Frontal cortex (tissue), 3 donors: ENCODE measurements at regions not wholly inside any gene's neighbourhood (a gene's known extent, or its start where the extent isn't known, plus 50 kb on each side); places are given as distances from the start of the nearest gene placed in this dataset.

Experiments
- DNase-seq, 2 donors: peaks; one replicate each; pipeline ENCODE4 v3.0.0; 2012; ENCODE audit warnings: low spot score in 2 of 2
- FAIRE-seq: peaks from 2 replicates; lab custom pipeline; 2012; peaks lifted over from hg19 to GRCh38; lab: Jason Lieb, UNC
- donor health status: control.
- donor health status: control.
- donor health status: control.

DNA sequence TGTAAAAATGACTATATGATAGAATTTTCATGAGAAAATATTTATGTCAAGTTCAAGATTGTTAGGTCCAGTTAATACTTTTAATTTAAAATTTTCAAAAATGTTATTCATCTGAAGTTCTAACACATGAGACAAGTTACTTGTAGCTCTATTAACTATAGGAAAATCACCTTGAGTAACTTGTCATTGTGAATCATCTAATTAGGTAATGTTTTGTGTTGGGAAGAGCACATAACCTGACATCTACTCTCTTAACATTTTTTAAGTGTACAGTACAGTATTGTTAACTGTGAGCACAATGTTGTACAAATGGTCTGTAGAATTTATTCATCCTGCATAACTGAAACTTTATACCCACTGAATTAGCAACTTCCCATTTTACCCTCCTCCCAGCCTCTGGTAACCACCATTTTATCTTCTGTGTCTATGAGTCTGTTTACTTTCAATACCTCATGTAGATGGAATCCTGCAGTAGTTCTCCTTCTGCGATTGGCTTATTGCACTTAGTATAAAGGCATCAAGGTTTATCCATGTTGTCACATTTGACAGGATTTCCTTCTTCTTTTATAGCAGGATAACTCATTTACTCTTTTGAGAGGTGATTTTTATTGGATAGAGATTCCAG, 54.6 kb downstream of the ARL4A start:
- DNase-seq (no peak), FAIRE-seq (no peak)

DNA sequence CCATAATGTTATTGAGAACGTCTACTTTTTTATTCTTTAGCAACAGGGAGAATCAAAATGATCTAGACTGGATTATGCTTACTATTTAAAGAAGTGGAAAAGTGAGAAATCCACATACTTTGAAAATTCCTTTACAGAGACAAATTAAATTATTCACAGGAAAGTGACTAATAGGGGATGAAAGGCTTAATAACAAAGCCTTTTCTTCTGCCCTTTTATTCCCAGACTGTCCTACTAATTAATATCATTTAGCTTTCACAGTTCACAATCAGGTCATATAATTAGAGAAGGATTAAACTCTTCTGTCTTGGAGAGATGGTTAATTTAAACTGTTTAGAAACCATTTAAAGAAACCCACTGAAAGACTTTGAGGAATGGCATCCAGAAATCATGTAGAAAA, 58.8 kb downstream of the ARL4A start:
- no peak for FAIRE-seq
- no peak for DNase-seq

DNA sequence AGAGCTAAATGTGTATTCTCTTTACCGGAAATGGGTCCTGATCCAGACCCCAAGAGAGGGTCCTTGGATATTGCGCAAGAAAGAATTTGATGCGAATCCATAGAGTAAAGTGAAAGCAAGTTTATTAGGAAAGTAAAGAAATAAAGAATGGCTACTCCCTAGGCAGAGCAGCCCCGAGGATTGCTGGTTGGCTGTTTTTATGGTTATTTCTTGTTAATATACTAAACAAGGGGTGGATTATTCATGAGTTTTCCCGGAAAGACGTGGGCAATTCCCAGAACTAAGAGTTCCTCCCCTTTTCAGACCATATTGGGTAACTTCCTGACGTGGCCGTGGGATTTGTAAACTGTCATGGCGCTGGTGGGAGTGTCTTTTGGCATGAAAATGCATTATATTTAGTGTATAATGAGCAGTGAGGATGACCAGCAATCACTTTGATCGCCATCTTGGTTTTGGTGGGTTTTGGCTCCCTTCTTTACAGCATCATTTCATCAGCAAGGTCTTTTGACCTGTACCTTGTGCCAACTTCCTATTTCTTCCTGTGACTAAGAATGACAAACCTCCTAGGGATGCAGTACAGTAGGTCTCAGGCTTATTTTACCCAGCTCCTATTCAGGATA, 60.4 kb downstream of the ARL4A start:
- DNase-seq (no peak), FAIRE-seq (no peak)

DNA sequence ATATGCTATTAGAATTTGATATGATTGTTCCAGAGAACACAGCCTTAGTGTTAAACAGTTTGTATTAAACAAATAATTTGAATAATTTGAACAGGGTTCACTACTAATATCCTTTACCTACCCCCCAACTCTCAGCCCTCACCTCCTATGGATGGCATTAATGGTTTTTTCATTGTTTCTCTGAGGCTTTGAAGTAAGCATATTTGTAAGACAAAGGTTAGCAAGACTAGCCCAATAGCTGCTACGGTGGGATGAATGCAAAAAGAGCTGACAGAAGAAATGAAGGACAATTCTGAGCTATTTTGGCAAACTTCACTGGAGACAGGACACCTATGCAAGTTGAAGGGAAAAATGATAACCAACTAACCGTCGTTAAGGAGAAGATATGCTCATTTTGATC, 61.6 kb downstream of the ARL4A start:
- FAIRE-seq (no peak), DNase-seq (no peak)

DNA sequence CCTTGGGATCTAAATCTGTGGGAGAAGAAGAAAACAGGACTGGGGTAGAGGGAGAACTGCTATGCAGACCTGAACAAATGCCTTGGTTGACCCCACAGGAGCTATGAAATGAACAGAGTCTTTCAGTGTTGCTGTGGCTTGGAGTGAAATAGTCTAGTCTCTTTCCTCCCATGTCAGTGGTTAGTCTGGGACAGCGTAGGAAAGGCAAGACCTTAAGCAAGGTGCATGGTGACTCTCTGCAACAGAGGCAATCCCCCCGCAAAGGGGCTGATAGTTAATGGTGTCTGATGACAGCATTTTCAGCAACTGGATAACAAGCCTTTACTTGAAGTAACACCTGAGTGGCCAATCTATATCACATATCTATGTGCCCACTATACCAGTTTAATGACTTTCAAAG, 62.3 kb downstream of the ARL4A start:
- FAIRE-seq: no peak
- DNase-seq: no peak

DNA sequence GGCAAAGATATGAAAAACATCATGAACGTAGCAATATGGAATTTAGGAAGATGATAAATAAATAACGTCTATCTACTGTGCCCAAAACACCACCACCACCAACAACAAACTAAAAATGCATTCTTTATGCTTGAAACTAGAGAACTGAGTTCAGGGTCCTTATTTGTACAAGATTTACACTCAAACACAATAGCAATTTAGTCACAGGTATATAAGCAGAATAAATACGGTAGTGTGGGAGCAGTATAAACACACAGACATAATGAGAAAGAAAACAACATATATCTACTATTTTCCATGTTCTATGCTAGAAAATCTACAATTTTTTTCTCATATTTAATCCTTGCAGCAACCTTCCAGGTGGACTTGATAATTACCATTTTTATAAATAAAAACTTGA, 64.3 kb downstream of the ARL4A start:
- DNase-seq: no peak
- no peak for FAIRE-seq

DNA sequence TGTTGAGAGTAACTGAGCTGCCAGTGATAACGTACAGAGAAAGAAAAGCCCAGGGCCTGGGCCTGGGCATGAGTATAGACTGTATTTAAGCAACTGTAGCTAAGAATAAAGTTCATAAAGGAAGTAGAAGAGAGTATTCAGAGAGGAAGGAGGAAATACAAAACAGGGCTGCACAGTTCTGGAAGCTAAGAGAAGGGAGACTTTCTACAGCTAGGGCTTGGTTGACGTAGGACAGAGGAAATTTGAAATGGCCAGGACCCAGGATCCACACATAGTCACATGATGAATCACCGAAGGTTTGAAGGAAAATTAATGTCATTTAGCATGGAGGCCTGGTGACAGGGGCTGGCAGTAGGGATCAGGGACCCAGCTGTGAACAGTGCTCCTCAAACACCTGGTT, 66.7 kb downstream of the ARL4A start:
- FAIRE-seq (no peak), DNase-seq (no peak)

DNA sequence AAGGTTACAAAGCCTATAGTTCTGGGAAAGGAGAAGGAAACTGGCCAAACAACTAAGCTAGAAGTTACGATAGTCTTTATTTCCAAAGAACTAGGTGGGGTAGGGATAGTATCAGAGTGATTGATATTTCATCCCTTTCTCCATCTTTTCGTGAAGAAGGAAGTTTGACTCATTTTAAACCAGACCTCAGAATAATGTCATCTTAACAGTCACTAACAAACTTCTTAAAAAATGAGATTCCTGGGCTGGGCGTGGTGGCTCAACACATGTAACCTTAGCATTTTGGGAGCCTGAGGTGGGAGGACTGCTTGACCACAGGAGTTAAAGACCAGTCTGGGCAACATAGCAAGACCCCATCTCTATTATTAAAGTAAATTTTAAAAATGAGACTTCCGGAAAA, 69.4 kb downstream of the ARL4A start:
- FAIRE-seq: no peak

DNA sequence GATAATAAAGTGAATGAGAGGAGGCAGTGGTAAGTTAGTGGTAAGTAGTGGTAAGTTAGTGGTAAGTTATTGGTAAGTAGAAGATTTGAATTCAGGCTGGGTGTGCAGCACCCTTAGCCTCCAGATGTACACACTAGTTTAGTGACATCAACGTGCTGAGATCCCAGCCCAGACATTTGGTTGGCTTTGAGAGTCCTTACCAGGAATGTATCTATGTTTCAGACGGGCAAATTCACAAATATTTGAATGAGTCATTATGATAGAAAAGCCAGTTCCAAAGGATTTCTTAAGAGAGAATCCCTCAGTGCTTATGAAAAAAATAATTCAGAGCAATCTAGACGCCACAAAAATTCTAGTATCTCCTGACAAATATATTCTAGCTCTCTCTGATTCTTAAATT, 70.0 kb downstream of the ARL4A start:
- FAIRE-seq (no peak), DNase-seq (no peak)

More for the DNA sequence above, 69.4 kb downstream of the ARL4A start:
- no peak for DNase-seq

DNA sequence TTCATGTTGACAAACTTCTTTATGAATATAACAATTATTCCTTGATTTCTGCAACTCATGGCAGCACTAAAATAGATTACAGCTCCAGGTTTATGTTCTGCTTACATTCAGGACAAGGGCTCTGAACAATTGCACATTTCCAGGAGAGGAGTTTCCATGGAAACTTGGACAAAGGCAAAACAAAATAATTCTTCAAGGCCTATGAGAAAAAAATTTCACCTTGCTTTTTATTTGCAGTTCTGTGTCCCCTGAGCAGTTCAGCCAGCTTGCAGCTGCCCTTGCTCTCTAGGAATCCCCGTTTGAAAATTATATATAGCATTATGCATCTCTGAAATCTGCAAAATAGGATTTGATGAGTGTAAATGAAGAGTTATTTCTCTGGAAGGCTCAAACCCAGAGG, 71.7 kb downstream of the ARL4A start:
- FAIRE-seq (no peak), DNase-seq (no peak)

DNA sequence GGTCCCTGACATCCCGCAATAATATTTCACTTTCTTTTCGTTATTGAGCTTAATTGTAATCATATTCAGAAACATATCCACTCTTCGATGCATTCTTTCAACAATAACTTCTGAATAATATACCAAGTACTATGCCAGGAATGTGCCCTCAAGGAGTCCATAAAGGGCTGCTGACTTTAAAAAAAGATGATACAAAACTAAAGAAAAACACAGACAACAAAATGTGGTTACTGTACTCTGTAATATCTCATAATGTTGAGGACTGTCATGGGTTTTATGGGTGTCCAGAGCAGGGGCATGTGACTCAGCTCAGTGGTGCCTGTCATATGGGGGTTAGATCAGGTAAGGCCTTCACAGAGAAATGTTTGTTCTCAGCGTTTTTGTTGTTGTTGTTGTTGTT, 73.7 kb downstream of the ARL4A start:
- no peak for DNase-seq
- FAIRE-seq: no peak

DNA sequence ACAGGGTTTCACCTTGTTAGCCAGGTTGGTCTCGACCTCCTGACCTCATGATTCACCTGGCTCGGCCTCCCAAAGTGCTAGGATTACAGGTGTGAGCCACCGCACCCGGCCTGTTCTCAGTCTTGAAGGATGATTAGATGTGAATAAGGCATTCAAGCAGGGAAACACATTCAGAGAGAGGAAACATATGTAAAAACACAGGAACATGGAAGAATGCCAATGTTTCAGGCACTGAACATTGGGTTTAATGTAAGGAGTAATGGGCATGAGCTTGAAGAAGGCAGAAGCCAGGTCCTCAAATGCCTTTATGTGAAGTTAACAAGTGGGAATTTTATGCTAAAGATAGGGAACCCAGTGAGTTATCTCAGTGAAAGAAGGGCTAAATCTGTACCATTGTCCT, 74.3 kb downstream of the ARL4A start:
- FAIRE-seq: no peak
- no peak for DNase-seq

DNA sequence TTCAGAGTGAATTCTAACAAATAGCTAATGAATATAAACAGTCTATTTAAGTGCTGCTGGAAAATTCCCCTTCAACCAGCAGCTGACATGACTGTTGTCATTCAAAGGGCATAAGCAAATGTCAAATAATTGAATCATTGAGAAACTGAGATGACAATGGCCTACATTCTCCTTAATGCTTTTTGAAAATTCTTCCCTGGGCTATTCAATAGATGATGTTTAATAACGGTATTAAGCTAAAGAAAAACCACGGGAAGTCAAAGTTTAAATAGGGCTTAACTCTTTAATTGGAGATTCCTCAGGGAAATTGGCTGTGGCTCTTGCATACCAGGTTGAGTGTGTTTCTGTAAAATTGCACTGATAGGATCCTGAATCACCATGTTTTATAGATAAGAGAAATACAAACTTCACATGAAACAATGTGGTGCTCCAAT, 77.0 kb downstream of the ARL4A start:
- no peak for FAIRE-seq
- no peak for DNase-seq

DNA sequence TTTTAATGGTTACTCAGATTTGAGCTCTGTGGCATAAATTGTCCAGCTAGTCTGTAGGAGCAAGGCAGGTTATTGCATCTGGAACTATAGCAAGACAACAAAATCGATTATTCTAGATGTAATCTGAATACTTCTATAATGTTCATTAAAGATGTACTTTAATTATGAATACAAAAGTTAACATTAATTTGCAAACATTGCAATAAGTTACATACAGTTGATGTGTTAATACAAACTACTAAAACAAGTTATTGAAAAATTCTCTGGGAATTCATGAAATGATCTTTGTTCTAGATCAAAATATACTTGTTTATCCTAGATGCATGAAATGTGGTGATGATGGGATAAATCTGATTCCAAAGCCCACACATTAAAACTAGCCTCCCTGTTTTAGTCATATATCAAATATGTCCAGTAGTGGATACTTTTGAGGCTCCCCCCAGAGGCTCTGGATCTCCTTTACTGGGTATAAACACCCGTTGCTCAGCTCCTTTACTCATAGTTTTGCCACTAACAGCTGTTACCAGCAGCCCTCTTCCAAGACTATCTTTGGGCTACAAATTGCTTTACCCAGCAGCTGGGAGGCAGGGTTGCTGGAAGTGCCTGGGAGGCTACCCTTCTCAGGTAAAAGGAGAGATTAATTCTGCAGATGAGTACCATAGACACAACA, 78.1 kb downstream of the ARL4A start:
- FAIRE-seq: no peak

DNA sequence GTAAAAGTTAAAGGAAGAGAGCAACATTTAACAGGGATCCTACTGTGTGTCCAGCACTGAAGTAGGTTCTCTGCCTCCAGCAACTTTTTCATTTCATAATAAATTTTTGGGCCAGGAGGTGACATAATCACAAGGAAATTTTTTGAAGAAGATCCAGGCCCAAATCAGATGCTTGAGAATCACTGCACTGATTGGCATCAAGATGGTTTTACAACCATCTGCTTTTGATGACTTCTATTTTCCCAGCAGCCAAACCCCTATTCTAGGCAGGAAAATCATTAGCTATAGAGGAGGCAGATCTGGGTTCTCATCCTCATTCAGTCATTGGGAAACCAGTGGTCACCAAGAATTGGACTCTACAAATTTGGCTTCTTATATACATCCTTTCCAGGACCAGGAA, 79.0 kb downstream of the ARL4A start:
- FAIRE-seq: no peak
- no peak for DNase-seq

More for the DNA sequence above, 78.1 kb downstream of the ARL4A start:
- DNase-seq: no peak

DNA sequence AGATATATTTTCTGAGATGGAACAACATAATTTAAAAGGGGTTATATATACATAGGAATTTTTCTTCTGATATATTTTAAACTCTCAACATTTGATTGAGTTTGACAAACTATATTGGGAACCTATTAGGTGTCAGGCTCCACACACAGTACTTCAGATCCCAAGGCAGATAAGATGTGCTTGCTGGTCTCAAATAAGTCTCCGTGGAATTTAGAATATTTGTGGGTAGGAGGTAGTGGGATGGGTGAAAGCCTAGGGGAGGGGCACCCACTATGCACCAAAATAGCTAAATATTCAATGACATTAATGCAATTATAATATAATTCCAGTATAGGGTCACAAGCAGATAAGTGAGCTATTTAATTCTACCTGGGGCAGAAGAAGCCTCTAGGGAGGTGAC, 81.5 kb downstream of the ARL4A start:
- FAIRE-seq: no peak
- no peak for DNase-seq

DNA sequence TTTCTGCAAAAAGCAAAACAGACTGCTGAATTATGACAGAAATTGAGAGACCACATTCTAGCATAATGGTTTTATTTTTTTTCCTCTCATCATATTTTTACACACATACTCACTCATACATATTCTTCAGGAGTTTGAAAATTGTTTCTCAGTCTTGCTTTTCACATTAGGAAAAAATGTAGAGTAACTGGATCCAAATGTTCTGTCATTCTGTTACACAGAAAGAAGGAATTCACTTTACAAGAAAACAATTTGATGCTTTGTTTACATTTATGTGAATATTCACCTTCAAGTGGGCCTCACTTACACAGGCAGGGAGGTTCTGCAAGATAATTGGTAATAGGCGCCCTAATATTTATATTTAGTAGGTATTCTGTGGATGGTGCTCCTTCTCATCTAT, 82.0 kb downstream of the ARL4A start:
- no peak for DNase-seq
- FAIRE-seq: no peak

DNA sequence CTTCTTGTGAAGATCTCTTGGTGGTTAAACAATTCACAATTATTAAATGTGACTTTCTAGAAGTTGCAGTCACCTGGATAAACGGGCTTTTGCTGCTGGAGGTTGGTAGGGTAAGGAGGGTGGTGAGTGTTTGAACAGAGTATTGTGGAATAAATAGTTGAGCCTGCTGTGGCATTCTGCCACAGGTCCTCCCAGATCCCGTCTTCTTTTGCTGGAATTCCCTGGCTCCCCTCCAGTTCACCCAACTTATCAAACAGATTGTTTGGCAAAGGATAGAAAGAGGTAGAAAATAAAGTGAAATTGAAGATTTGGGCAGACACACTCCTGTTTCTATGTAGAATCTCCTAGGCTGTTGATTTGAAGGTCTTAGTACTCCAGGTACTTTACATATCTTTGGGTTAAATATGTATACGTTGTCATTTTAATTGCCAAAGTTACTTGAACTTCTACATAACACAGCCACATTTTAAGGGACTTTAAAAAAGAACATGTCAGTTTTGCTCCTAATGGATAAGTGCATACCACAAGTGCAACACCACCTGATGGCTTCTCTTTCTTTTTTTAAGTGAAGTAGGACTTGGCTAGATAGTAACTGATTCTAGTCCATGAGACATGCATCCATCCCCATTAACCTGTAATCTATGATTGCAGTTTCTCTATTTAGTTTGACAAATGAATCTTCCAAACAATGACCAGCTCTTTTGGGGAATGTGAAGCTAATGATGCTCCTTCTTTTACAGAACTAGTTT, 83.0 kb downstream of the ARL4A start:
- DNase-seq: no peak
- FAIRE-seq: no peak

DNA sequence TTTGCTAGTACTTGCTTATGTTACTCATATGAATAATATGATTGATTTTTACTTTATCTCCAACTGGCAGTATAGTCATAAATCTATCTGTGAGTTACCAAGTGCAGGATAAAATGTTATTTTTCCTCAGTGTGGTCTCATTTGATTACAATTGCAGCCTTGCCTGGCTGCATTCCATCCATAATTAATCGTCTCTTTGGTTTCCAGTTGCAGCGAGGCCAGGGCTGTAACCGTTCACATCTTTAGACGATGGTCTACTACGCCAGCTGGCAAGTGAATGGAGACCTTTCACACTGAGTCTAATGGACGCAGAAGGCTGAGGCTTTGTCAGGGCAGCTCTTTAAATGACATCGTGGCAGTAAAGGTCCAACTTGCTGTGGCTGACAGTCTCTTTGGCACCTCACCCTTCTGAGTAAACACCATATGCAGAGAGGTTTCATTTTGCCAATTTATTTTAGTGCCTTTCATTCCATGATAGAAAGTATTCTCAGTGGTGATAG, 84.0 kb downstream of the ARL4A start:
- no peak for DNase-seq
- FAIRE-seq: no peak

DNA sequence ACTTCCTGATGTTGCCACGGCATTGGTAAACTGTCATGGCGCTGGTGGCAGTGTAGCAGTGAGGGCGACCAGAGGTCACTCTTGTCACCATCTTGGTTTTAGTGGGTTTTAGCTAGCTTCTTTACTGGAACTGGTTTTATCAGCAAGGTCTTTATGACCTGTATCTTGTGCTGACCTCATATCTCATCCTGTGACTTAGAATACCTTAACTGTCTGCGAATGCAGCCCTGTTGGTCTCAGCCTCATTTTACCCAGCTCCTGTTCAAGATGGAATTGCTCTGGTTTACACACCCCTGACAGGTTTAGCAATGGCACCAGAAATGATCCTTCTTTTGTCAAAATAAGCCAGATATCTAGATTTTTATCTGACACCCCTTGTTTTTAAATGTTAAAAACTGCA, 85.3 kb downstream of the ARL4A start:
- DNase-seq (no peak), FAIRE-seq (no peak)

DNA sequence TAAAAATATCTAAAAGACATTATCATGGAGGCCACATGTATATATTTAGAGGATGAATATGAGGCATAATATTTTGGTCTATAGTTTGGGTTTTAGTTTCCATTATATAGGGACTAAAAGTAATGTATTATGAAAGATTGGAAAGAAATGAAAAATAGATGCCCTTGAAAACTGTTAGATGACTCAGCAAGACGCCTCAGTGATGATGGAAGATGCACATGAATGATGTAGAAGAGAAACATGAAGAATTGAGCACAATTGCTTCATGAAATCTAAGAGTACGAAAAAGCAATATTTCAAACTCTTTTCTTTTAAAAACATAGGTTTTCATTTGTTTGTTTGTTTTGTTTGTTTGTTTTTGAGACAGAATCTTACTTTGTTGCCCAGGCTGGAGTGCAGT, 89.8 kb downstream of the ARL4A start:
- no peak for FAIRE-seq
- DNase-seq: no peak
